Liver (tissue), 3 donors: ENCODE measurements at regions not wholly inside any gene's neighbourhood (a gene's known extent, or its start where the extent isn't known, plus 50 kb on each side); places are given as distances from the start of the nearest gene placed in this dataset.

ENCODE experiments used
- CTCF ChIP-seq: fragments of 150-350 bp; IDR thresholded peaks from 2 replicates; pipeline ENCODE4 v1.5.1; 2017; ENCODE audit warnings: improper control_type of control experiment, low read depth, low read length; ENCODE audit not compliant: missing input control
- FOXA1 ChIP-seq: IDR thresholded peaks from 2 replicates; pipeline ENCODE4 v1.6.1; 2016; ENCODE audit warnings: antibody characterized with exemption
- GABPA ChIP-seq, 2 donors: IDR thresholded peaks in 1 of 2; conservative IDR thresholded peaks in 1 of 2; 2 replicates each; pipeline ENCODE4 v1.6.1; 2016; ENCODE audit warnings: antibody characterized with exemption in 2 of 2, mild to moderate bottlenecking in 1 of 2, moderate library complexity in 1 of 2
- HNF4A ChIP-seq, 2 donors: conservative IDR thresholded peaks; 2 replicates each; pipeline ENCODE4 v1.6.1; 2016; ENCODE audit warnings: antibody characterized with exemption in 2 of 2, mild to moderate bottlenecking in 2 of 2
- JUND ChIP-seq, 2 donors: IDR thresholded peaks; 2 replicates each; pipeline ENCODE4 v1.6.1; 2016; ENCODE audit warnings: antibody characterized with exemption in 2 of 2
- MAX ChIP-seq: IDR thresholded peaks from 2 replicates; pipeline ENCODE4 v1.6.1; 2016; ENCODE audit warnings: antibody characterized with exemption
- RAD21 ChIP-seq, 2 donors: IDR thresholded peaks; 2 replicates each; pipeline ENCODE4 v1.6.1; 2016; ENCODE audit warnings: antibody characterized with exemption in 2 of 2, mild to moderate bottlenecking in 2 of 2
- REST ChIP-seq: IDR thresholded peaks from 2 replicates; pipeline ENCODE4 v1.6.1; 2016; ENCODE audit warnings: antibody characterized with exemption, mild to moderate bottlenecking
- TAF1 ChIP-seq: conservative IDR thresholded peaks from 2 replicates; pipeline ENCODE4 v1.6.1; 2016; ENCODE audit warnings: antibody characterized with exemption, mild to moderate bottlenecking
- YY1 ChIP-seq: IDR thresholded peaks from 2 replicates; pipeline ENCODE4 v1.6.1; 2016; ENCODE audit warnings: antibody characterized with exemption, mild to moderate bottlenecking
- ZBTB33 ChIP-seq: IDR thresholded peaks from 2 replicates; pipeline ENCODE4 v1.6.1; 2016; ENCODE audit warnings: antibody characterized with exemption
- donor health status: healthy.
- donor health status: healthy.

GRCh38 chr1:168834225-168834872 lies 105.3 kb upstream of the DPT start:
- TF ChIP-seq MAX (no peak), GABPA (IDR thresholded peaks at IDR 0.05 in 1 of 2, conservative IDR thresholded peaks at IDR 0.05 in 1 of 2) (no peak), ZBTB33 (no peak), CTCF (no peak), TAF1 (no peak), JUND (IDR thresholded peaks at IDR 0.05) (no peak), RAD21 (IDR thresholded peaks at IDR 0.05) (peak; percentile 37 to 43), YY1 (peak; percentile 62), FOXA1 (no peak), REST (no peak), HNF4A (conservative IDR thresholded peaks at IDR 0.05) (peak; percentile 65 to 74)
